ENCODE measurements at regions not wholly inside any gene's neighbourhood (a gene's known extent, or its start where the extent isn't known, plus 50 kb on each side); places are given as distances from the start of the nearest gene placed in this dataset.

GRCh38 chr3:159830523-159831154 lies 158.0 kb upstream of the IL12A start:
- Histone ChIP-seq H3K4me2 (ENCODE audit: insufficient read depth, low read length) (no peak overlapping the region), H3K4me1 (ENCODE audit: insufficient read depth, low read length) (peaks cover 20% of the 10 kb centered on the region), H3K27me3 (ENCODE audit: insufficient read depth, low read length) (no peaks in the 10 kb centered on the region), H2AFZ (ENCODE audit: low read length) (no peak overlapping the region), H3K36me3 (ENCODE audit: insufficient read depth, low read length) (no peaks in the 10 kb centered on the region), H3K27ac (ENCODE audit: low read depth, low read length) (no peak overlapping the region), H3K4me3 (ENCODE audit: insufficient read depth, low read length) (no peak overlapping the region), H3K9me3 (ENCODE audit: low read depth, low read length) (no peaks in the 10 kb centered on the region), H3K79me2 (ENCODE audit: insufficient read depth, low read length) (peaks cover 87% of the 10 kb centered on the region), H4K20me1 (ENCODE audit: insufficient read depth, low read length) (peaks cover 2% of the 10 kb centered on the region)
- TF ChIP-seq CTCF (IDR thresholded peaks at IDR 0.05; ENCODE audit: extremely low read depth, low read depth, low read length), result no peak
- DNase-seq (ENCODE audit: insufficient read length, low spot score, missing footprints), result no peak

GRCh38 chr3:159831466-159831865 lies 157.2 kb upstream of the IL12A start:
- H3K36me3 ChIP-seq (ENCODE audit: insufficient read depth, low read length), result no peaks in the 10 kb centered on the region
- no peak overlapping the region for H3K27ac ChIP-seq (ENCODE audit: low read depth, low read length)
- no peak overlapping the region for H3K4me3 ChIP-seq (ENCODE audit: insufficient read depth, low read length)
- peaks cover 24% of the 10 kb centered on the region for H3K4me1 ChIP-seq (ENCODE audit: insufficient read depth, low read length)
- no peak for DNase-seq (ENCODE audit: insufficient read length, low spot score, missing footprints)
- H2AFZ ChIP-seq (ENCODE audit: low read length), result no peak overlapping the region
- peaks cover 87% of the 10 kb centered on the region for H3K79me2 ChIP-seq (ENCODE audit: insufficient read depth, low read length)
- peaks cover 6% of the 10 kb centered on the region for H4K20me1 ChIP-seq (ENCODE audit: insufficient read depth, low read length)
- TF ChIP-seq CTCF (IDR thresholded peaks at IDR 0.05; ENCODE audit: extremely low read depth, low read depth, low read length), result no peak
- H3K4me2 ChIP-seq (ENCODE audit: insufficient read depth, low read length), result no peak overlapping the region
- no peaks in the 10 kb centered on the region for H3K27me3 ChIP-seq (ENCODE audit: insufficient read depth, low read length)
- no peaks in the 10 kb centered on the region for H3K9me3 ChIP-seq (ENCODE audit: low read depth, low read length)

GRCh38 chr3:159832024-159832423 lies 156.6 kb upstream of the IL12A start:
- Histone ChIP-seq H3K27ac (ENCODE audit: low read depth, low read length) (no peak overlapping the region), H3K36me3 (ENCODE audit: insufficient read depth, low read length) (no peaks in the 10 kb centered on the region), H3K79me2 (ENCODE audit: insufficient read depth, low read length) (peaks cover 88% of the 10 kb centered on the region), H4K20me1 (ENCODE audit: insufficient read depth, low read length) (peaks cover 7% of the 10 kb centered on the region), H2AFZ (ENCODE audit: low read length) (no peak overlapping the region), H3K4me2 (ENCODE audit: insufficient read depth, low read length) (no peak overlapping the region), H3K27me3 (ENCODE audit: insufficient read depth, low read length) (no peaks in the 10 kb centered on the region), H3K4me1 (ENCODE audit: insufficient read depth, low read length) (peaks cover 29% of the 10 kb centered on the region), H3K9me3 (ENCODE audit: low read depth, low read length) (no peaks in the 10 kb centered on the region), H3K4me3 (ENCODE audit: insufficient read depth, low read length) (no peak overlapping the region)
- no peak for TF ChIP-seq CTCF (IDR thresholded peaks at IDR 0.05; ENCODE audit: extremely low read depth, low read depth, low read length)
- no peak for DNase-seq (ENCODE audit: insufficient read length, low spot score, missing footprints)

- DNase-seq (ENCODE audit: insufficient read length, low spot score, missing footprints), result no peak
- H3K36me3 ChIP-seq (ENCODE audit: insufficient read depth, low read length), result no peaks in the 10 kb centered on the region
- H3K27ac ChIP-seq (ENCODE audit: low read depth, low read length), result no peak overlapping the region
- no peak overlapping the region for H2AFZ ChIP-seq (ENCODE audit: low read length)
- no peak overlapping the region for H3K4me3 ChIP-seq (ENCODE audit: insufficient read depth, low read length)
- no peak overlapping the region for H3K4me2 ChIP-seq (ENCODE audit: insufficient read depth, low read length)
- H3K9me3 ChIP-seq (ENCODE audit: low read depth, low read length), result no peaks in the 10 kb centered on the region
- H3K27me3 ChIP-seq (ENCODE audit: insufficient read depth, low read length), result no peaks in the 10 kb centered on the region
- peaks cover 28% of the 10 kb centered on the region for H3K4me1 ChIP-seq (ENCODE audit: insufficient read depth, low read length)
- H3K79me2 ChIP-seq (ENCODE audit: insufficient read depth, low read length), result peaks cover 95% of the 10 kb centered on the region
- H4K20me1 ChIP-seq (ENCODE audit: insufficient read depth, low read length), result peaks cover 13% of the 10 kb centered on the region
- TF ChIP-seq CTCF (IDR thresholded peaks at IDR 0.05; ENCODE audit: extremely low read depth, low read depth, low read length), result no peak
Observed at GRCh38 chr3:159835126-159835525, 153.5 kb upstream of the IL12A start.

All from osteoblast (primary cell).